Epithelial cell of esophagus (primary cell): ENCODE measurements at regions not wholly inside any gene's neighbourhood (a gene's known extent, or its start where the extent isn't known, plus 50 kb on each side); places are given as distances from the start of the nearest gene placed in this dataset.

ENCODE experiments used
- DNase-seq: peaks from one replicate; pipeline ENCODE4 v3.0.0; 2010; ENCODE audit warnings: low read depth
- H3K4me3 ChIP-seq: 2 replicates; pipeline ENCODE4 v1.5.1; 2011; ENCODE audit warnings: mild to moderate bottlenecking, low read length, control low read depth
- CTCF ChIP-seq: IDR thresholded peaks from 2 replicates; pipeline ENCODE4 v1.5.1; 2011; ENCODE audit warnings: low read depth, mild to moderate bottlenecking, low read length, control low read depth, inconsistent platforms; ENCODE audit not compliant: insufficient read depth; ENCODE audit errors: missing control alignments

GRCh38 chr15:62790546-62790945 is 252.0 kb upstream of the TPM1 start:
- no peak overlapping the region for H3K4me3 ChIP-seq
- TF ChIP-seq CTCF = no peak
- no peak for DNase-seq

- TF ChIP-seq CTCF = no peak
- H3K4me3 ChIP-seq = no peak overlapping the region
- DNase-seq = no peak
Observed at GRCh38 chr15:62791694-62792093, 250.9 kb upstream of the TPM1 start.

GRCh38 chr15:62792986-62793751 is 249.4 kb upstream of the TPM1 start:
- no peak for DNase-seq
- no peak overlapping the region for H3K4me3 ChIP-seq
- no peak for TF ChIP-seq CTCF

GRCh38 chr15:62793752-62794144 is 248.8 kb upstream of the TPM1 start:
- TF ChIP-seq CTCF = no peak

GRCh38 chr15:62795171-62795570 is 247.4 kb upstream of the TPM1 start:
- TF ChIP-seq CTCF = no peak
- no peak for DNase-seq
- H3K4me3 ChIP-seq = no peak overlapping the region

More at GRCh38 chr15:62793752-62794144, 248.8 kb upstream of the TPM1 start:
- DNase-seq = no peak
- H3K4me3 ChIP-seq = no peak overlapping the region

GRCh38 chr15:62795700-62796695 is 246.5 kb upstream of the TPM1 start:
- TF ChIP-seq CTCF = no peak
- no peak overlapping the region for H3K4me3 ChIP-seq
- no peak for DNase-seq
